ENCODE measurements at regions not wholly inside any gene's neighbourhood (a gene's known extent, or its start where the extent isn't known, plus 50 kb on each side); places are given as distances from the start of the nearest gene placed in this dataset.

DNA sequence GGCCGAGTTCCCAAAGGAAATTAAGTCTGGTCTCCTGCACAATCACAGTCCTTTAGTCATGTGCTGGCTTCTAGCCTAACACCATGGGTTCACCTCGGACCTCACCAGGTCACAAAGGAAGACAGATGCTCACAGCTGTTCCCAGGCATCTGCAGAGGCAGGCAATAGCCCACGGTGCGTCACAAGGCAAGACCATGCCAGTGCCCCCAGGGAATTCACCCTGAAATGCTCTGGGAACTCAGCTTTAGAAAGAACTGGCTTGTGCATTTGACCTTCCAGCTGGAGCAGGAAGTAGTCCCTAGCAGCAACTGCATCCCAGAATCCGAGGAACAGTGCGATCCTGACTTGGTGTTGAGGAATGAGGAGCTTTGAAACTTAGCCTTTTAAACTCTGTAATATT, 96.8 kb upstream of the WASF3 start:
- 44% methylated on average over 5 of the region's 6 CpGs for WGBS (ENCODE audit: low lambda C conversion rate)
- TF ChIP-seq RAD21 (IDR thresholded peaks at IDR 0.05; ENCODE audit: low read length) (no peak), ELF1 (IDR thresholded peaks at IDR 0.05) (no peak), TAF1 (IDR thresholded peaks at IDR 0.05; ENCODE audit: borderline replicate concordance, low read depth, low read length) (no peak), NFIC (IDR thresholded peaks at IDR 0.05; ENCODE audit: borderline replicate concordance) (no peak), FOXJ3 (CRISPR knock-in tag; IDR thresholded peaks at IDR 0.05) (no peak), MXI1 (IDR thresholded peaks at IDR 0.05; ENCODE audit: low read depth, low read length) (no peak), EZH2phosphoT487 (IDR thresholded peaks at IDR 0.05; ENCODE audit: borderline replicate concordance, low read depth) (no peak), FOXM1 (IDR thresholded peaks at IDR 0.05; ENCODE audit: low read depth) (no peak), GABPA (IDR thresholded peaks at IDR 0.05; ENCODE audit: low read depth) (no peak), SIN3A (IDR thresholded peaks at IDR 0.05; ENCODE audit: borderline replicate concordance, low read depth, low read length) (no peak), MEF2A (IDR thresholded peaks at IDR 0.05; ENCODE audit: borderline replicate concordance, low read depth) (no peak)
- TF ChIP-seq, protein P1, sequence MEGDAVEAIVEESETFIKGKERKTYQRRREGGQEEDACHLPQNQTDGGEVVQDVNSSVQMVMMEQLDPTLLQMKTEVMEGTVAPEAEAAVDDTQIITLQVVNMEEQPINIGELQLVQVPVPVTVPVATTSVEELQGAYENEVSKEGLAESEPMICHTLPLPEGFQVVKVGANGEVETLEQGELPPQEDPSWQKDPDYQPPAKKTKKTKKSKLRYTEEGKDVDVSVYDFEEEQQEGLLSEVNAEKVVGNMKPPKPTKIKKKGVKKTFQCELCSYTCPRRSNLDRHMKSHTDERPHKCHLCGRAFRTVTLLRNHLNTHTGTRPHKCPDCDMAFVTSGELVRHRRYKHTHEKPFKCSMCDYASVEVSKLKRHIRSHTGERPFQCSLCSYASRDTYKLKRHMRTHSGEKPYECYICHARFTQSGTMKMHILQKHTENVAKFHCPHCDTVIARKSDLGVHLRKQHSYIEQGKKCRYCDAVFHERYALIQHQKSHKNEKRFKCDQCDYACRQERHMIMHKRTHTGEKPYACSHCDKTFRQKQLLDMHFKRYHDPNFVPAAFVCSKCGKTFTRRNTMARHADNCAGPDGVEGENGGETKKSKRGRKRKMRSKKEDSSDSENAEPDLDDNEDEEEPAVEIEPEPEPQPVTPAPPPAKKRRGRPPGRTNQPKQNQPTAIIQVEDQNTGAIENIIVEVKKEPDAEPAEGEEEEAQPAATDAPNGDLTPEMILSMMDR (IDR thresholded peaks at IDR 0.05): no peak
- H3K27ac ChIP-seq (ENCODE audit: low read depth in 2 of 2, low read length in 1 of 2): no peak overlapping the region
- no peaks in the 10 kb centered on the region for H3K9me3 ChIP-seq
- no peaks in the 10 kb centered on the region for H3K36me3 ChIP-seq (replicated peaks in 1 of 2; ENCODE audit: control insufficient read depth in 1 of 2, insufficient read depth in 2 of 2, low read length in 1 of 2)
- no peaks in the 10 kb centered on the region for H3K79me2 ChIP-seq (ENCODE audit: insufficient read depth)
- no peak overlapping the region for H3K9ac ChIP-seq
- no peaks in the 10 kb centered on the region for H3F3A ChIP-seq (replicated peaks; ENCODE audit: insufficient read depth)
- no peak overlapping the region for H2AFZ ChIP-seq (ENCODE audit: low read depth)
- no peak for DNase-seq
- no peak overlapping the region for H3K4me2 ChIP-seq
- ChIA-PET POLR2A (no interaction called here), CTCF (interaction anchor here (1.4 kb wide), 1 partner anchor 35 kb away, joined by 4 read pairs; no protein-coding TSS in a partner anchor)
- peaks cover 0 to 3% of the 10 kb centered on the region in 2 experiments; a peak in 1 of 4 replicates for H3K4me1 ChIP-seq (ENCODE audit: control insufficient read depth in 1 of 2, insufficient read depth in 2 of 2, low read depth in 1 of 2, low read length in 1 of 2)
- no peaks in the 10 kb centered on the region for H4K20me1 ChIP-seq (ENCODE audit: insufficient read depth)
- no peaks in the 10 kb centered on the region for H3K9me2 ChIP-seq
- H3K4me3 ChIP-seq (ENCODE audit: low read depth in 2 of 2, low read length in 1 of 2): no peak overlapping the region
- H3K27me3 ChIP-seq (ENCODE audit: insufficient read depth): no peaks in the 10 kb centered on the region

DNA sequence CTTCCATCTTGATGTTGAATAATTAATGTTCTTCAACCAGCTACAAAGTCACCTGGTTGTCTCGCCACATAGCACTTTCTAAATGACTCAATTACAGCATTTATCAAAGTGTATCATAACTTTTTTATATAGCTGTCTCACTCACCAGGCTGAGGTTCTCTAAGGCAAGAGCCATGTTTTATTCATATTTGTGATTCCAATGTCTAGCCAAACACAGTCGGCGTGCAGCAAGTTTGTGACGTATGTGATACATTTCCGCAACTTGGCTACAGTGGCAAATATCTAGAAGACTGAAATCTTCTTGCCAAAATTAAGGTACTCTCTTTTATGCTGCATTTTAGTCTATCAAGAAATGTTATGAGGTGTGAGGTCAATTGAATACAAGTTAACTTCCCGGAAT, 94.2 kb upstream of the WASF3 start:
- 78% methylated on average over 6 of the region's 6 CpGs for WGBS (ENCODE audit: low lambda C conversion rate)
- ChIA-PET CTCF (no interaction called here), POLR2A (no interaction called here)
- no peaks in the 10 kb centered on the region for H4K20me1 ChIP-seq (ENCODE audit: insufficient read depth)
- H3K4me1 ChIP-seq (ENCODE audit: control insufficient read depth in 1 of 2, insufficient read depth in 2 of 2, low read depth in 1 of 2, low read length in 1 of 2): peaks cover 0 to 3% of the 10 kb centered on the region in 2 experiments; a peak in 1 of 4 replicates
- H3K9ac ChIP-seq: no peak overlapping the region
- no peaks in the 10 kb centered on the region for H3K9me2 ChIP-seq
- H3K36me3 ChIP-seq (replicated peaks in 1 of 2; ENCODE audit: control insufficient read depth in 1 of 2, insufficient read depth in 2 of 2, low read length in 1 of 2): no peaks in the 10 kb centered on the region
- H3F3A ChIP-seq (replicated peaks; ENCODE audit: insufficient read depth): no peaks in the 10 kb centered on the region
- no peak overlapping the region for H3K4me3 ChIP-seq (ENCODE audit: low read depth in 2 of 2, low read length in 1 of 2)
- TF ChIP-seq TEAD4 (IDR thresholded peaks at IDR 0.05; ENCODE audit: borderline replicate concordance, insufficient read depth): no peak
- no peak for TF ChIP-seq RXRA (IDR thresholded peaks at IDR 0.05; ENCODE audit: borderline replicate concordance, low read depth)
- TF ChIP-seq, protein P2, sequence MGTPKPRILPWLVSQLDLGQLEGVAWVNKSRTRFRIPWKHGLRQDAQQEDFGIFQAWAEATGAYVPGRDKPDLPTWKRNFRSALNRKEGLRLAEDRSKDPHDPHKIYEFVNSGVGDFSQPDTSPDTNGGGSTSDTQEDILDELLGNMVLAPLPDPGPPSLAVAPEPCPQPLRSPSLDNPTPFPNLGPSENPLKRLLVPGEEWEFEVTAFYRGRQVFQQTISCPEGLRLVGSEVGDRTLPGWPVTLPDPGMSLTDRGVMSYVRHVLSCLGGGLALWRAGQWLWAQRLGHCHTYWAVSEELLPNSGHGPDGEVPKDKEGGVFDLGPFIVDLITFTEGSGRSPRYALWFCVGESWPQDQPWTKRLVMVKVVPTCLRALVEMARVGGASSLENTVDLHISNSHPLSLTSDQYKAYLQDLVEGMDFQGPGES (IDR thresholded peaks at IDR 0.05; ENCODE audit: low read depth, low read length): no peak
- TF ChIP-seq YY1 (IDR thresholded peaks at IDR 0.05; ENCODE audit: low read depth): no peak
- no peaks in the 10 kb centered on the region for H3K79me2 ChIP-seq (ENCODE audit: insufficient read depth)
- no peak overlapping the region for H3K27ac ChIP-seq (ENCODE audit: low read depth in 2 of 2, low read length in 1 of 2)
- no peak for DNase-seq
- H3K4me2 ChIP-seq: no peak overlapping the region
- H3K27me3 ChIP-seq (ENCODE audit: insufficient read depth): no peaks in the 10 kb centered on the region
- H2AFZ ChIP-seq (ENCODE audit: low read depth): no peak overlapping the region
- no peaks in the 10 kb centered on the region for H3K9me3 ChIP-seq

Data from SK-N-SH (cell line).